Liver (tissue), 8 donors: ENCODE measurements at regions not wholly inside any gene's neighbourhood (a gene's known extent, or its start where the extent isn't known, plus 50 kb on each side); places are given as distances from the start of the nearest gene placed in this dataset.

Experiments
- DNase-seq: peaks from one replicate; pipeline ENCODE4 v3.0.0-alpha.2; 2017; ENCODE audit warnings: low spot score
- H3K27ac ChIP-seq, 2 donors: one replicate each; pipeline ENCODE4 v1.7.0; 2013; ENCODE audit warnings: inconsistent platforms in 2 of 2, low read length in 2 of 2, control low read depth in 1 of 2, low read depth in 1 of 2, mild to moderate bottlenecking in 1 of 2
- H3K27me3 ChIP-seq, 4 donors: one replicate each; pipeline versions ENCODE4 v1.6.1 to v1.7.0; 2013; ENCODE audit warnings: low read length in 3 of 4, inconsistent platforms in 1 of 4, mild to moderate bottlenecking in 1 of 4, moderate library complexity in 1 of 4; ENCODE audit not compliant: control insufficient read depth in 4 of 4, insufficient read depth in 4 of 4
- H3K36me3 ChIP-seq, 4 donors: one replicate each; pipeline versions ENCODE4 v1.6.1 to v1.7.0; 2013; ENCODE audit warnings: low read length in 3 of 4, mild to moderate bottlenecking in 3 of 4, low read depth in 1 of 4, moderate library complexity in 1 of 4; ENCODE audit not compliant: control insufficient read depth in 4 of 4, insufficient read depth in 3 of 4
- H3K4me1 ChIP-seq, 4 donors: one replicate each; pipeline versions ENCODE4 v1.6.1 to v1.7.0; 2013; ENCODE audit warnings: low read length in 3 of 4, mild to moderate bottlenecking in 3 of 4, moderate library complexity in 1 of 4; ENCODE audit not compliant: control insufficient read depth in 4 of 4, insufficient read depth in 4 of 4
- H3K4me3 ChIP-seq, 3 donors: one replicate each; pipeline versions ENCODE4 v1.6.1 to v1.7.0; 2013; ENCODE audit warnings: low read length in 3 of 3, control low read depth in 1 of 3, low read depth in 1 of 3, mild to moderate bottlenecking in 1 of 3
- H3K9ac ChIP-seq, 2 donors: one replicate each; pipeline ENCODE4 v1.7.0; 2013; ENCODE audit warnings: low read length in 2 of 2, mild to moderate bottlenecking in 2 of 2, moderate library complexity in 2 of 2, control low read depth in 1 of 2, low read depth in 1 of 2
- H3K9me3 ChIP-seq, 4 donors: one replicate each; pipeline versions ENCODE4 v1.6.1 to v1.7.0; 2013; ENCODE audit warnings: low read length in 3 of 4; ENCODE audit not compliant: control insufficient read depth in 4 of 4
- ATF3 ChIP-seq: IDR thresholded peaks from 2 replicates; pipeline ENCODE4 v1.6.1; 2016; ENCODE audit warnings: antibody characterized with exemption
- CTCF ChIP-seq: fragments of 150-350 bp; IDR thresholded peaks from 2 replicates; pipeline ENCODE4 v1.5.1; 2017; ENCODE audit warnings: improper control_type of control experiment, low read depth, low read length; ENCODE audit not compliant: missing input control
- EGR1 ChIP-seq, 2 donors: IDR thresholded peaks; 2 replicates each; pipeline ENCODE4 v1.6.1; 2016 to 2018; ENCODE audit warnings: antibody characterized with exemption in 2 of 2, low read depth in 2 of 2
- FOXA1 ChIP-seq: IDR thresholded peaks from 2 replicates; pipeline ENCODE4 v1.6.1; 2016; ENCODE audit warnings: antibody characterized with exemption
- FOXA2 ChIP-seq: IDR thresholded peaks from 2 replicates; pipeline ENCODE4 v1.6.1; 2016; ENCODE audit warnings: antibody characterized with exemption
- HNF4A ChIP-seq, 2 donors: conservative IDR thresholded peaks; 2 replicates each; pipeline ENCODE4 v1.6.1; 2016; ENCODE audit warnings: antibody characterized with exemption in 2 of 2, mild to moderate bottlenecking in 2 of 2
- HNF4G ChIP-seq: IDR thresholded peaks from 2 replicates; pipeline ENCODE4 v1.6.1; 2016; ENCODE audit warnings: antibody characterized with exemption
- JUND ChIP-seq, 2 donors: IDR thresholded peaks; 2 replicates each; pipeline ENCODE4 v1.6.1; 2016; ENCODE audit warnings: antibody characterized with exemption in 2 of 2
- MAX ChIP-seq: IDR thresholded peaks from 2 replicates; pipeline ENCODE4 v1.6.1; 2016; ENCODE audit warnings: antibody characterized with exemption
- NR2F2 ChIP-seq: IDR thresholded peaks from 2 replicates; pipeline ENCODE4 v1.6.1; 2016; ENCODE audit warnings: antibody characterized with exemption
- RAD21 ChIP-seq, 2 donors: IDR thresholded peaks; 2 replicates each; pipeline ENCODE4 v1.6.1; 2016; ENCODE audit warnings: antibody characterized with exemption in 2 of 2, mild to moderate bottlenecking in 2 of 2
- REST ChIP-seq: IDR thresholded peaks from 2 replicates; pipeline ENCODE4 v1.6.1; 2016; ENCODE audit warnings: antibody characterized with exemption, mild to moderate bottlenecking
- SP1 ChIP-seq: IDR thresholded peaks from 2 replicates; pipeline ENCODE4 v1.6.1; 2018; ENCODE audit warnings: antibody characterized with exemption, mild to moderate bottlenecking
- TAF1 ChIP-seq: conservative IDR thresholded peaks from 2 replicates; pipeline ENCODE4 v1.6.1; 2016; ENCODE audit warnings: antibody characterized with exemption, mild to moderate bottlenecking
- YY1 ChIP-seq: IDR thresholded peaks from 2 replicates; pipeline ENCODE4 v1.6.1; 2016; ENCODE audit warnings: antibody characterized with exemption, mild to moderate bottlenecking
- WGBS: extraction: QIAGEN DNeasy Blood & Tissue Kit; methylation state at CpG from one replicate; pipeline ENCODE4 v1.1.7; 2013; 5-methylcytosine and 5-hydroxymethylcytosine counted together
- donor health status: healthy.
- donor health status: healthy.
- donor health status: healthy.
- donor health status: healthy.
- donor health status: healthy.

- Histone ChIP-seq H3K4me3 (no peak overlapping the region), H3K36me3 (no peaks in the 10 kb centered on the region), H3K9ac (no peak overlapping the region), H3K27me3 (no peaks in the 10 kb centered on the region), H3K4me1 (no peaks in the 10 kb centered on the region), H3K9me3 (no peaks in the 10 kb centered on the region), H3K27ac (no peak overlapping the region)
- DNase-seq: no peak
- WGBS: 90% methylated on average over 8 of the region's 8 CpGs
- TF ChIP-seq MAX (no peak), YY1 (no peak), NR2F2 (no peak), FOXA1 (no peak), JUND (IDR thresholded peaks at IDR 0.05) (no peak), HNF4G (no peak), REST (no peak), ATF3 (no peak), SP1 (no peak)
Observed at GRCh38 chr16:55047903-55048497, 117.3 kb downstream of the IRX5 start.

- WGBS: 88% methylated on average over 5 of the region's 5 CpGs
- no peaks in the 10 kb centered on the region for H3K9me3 ChIP-seq
- peak; percentile 12 for DNase-seq
- H3K36me3 ChIP-seq: no peaks in the 10 kb centered on the region
- TF ChIP-seq HNF4A (conservative IDR thresholded peaks at IDR 0.05) (no peak), SP1 (no peak), FOXA2 (no peak), HNF4G (no peak), TAF1 (no peak), RAD21 (IDR thresholded peaks at IDR 0.05) (no peak), NR2F2 (no peak), FOXA1 (no peak), ATF3 (no peak)
- no peak overlapping the region for H3K27ac ChIP-seq
- no peak overlapping the region for H3K9ac ChIP-seq
- no peaks in the 10 kb centered on the region for H3K4me1 ChIP-seq
- no peak overlapping the region for H3K4me3 ChIP-seq
- H3K27me3 ChIP-seq: no peaks in the 10 kb centered on the region
Observed at GRCh38 chr16:55048745-55049144, 118.1 kb downstream of the IRX5 start.

- H3K9ac ChIP-seq: no peak overlapping the region
- TF ChIP-seq MAX (no peak), REST (no peak), FOXA1 (no peak), CTCF (no peak), YY1 (no peak), EGR1 (IDR thresholded peaks at IDR 0.05; ENCODE audit: low read depth in 2 of 2) (no peak)
Observed at GRCh38 chr16:55051571-55052347, 121.1 kb downstream of the IRX5 start.

More at GRCh38 chr16:55051571-55052347, 121.1 kb downstream of the IRX5 start:
- Histone ChIP-seq H3K4me1 (peaks cover 0 to 2% (median 0%) of the 10 kb centered on the region in 4 donors), H3K36me3 (no peaks in the 10 kb centered on the region), H3K4me3 (no peak overlapping the region), H3K27me3 (peaks cover 0 to 6% (median 4%) of the 10 kb centered on the region in 4 donors), H3K27ac (no peak overlapping the region), H3K9me3 (peaks cover 0 to 6% (median 1%) of the 10 kb centered on the region in 4 donors)
- peak; percentile 14 for DNase-seq
- 80% methylated on average over 7 of the region's 7 CpGs for WGBS
